ENCODE measurements at regions not wholly inside any gene's neighbourhood (a gene's known extent, or its start where the extent isn't known, plus 50 kb on each side); places are given as distances from the start of the nearest gene placed in this dataset.
A peak's percentile ranks its signal among the peaks of the same experiment; 100 is the strongest.

- H3K36me3 Mint-ChIP-seq = peaks cover 4% of the 10 kb centered on the region
- DNase-seq (ENCODE audit: extremely low spot score, unreplicated experiment) = no peak
- no peak overlapping the region for H3K27ac Mint-ChIP-seq
- TF ChIP-seq, protein P1, sequence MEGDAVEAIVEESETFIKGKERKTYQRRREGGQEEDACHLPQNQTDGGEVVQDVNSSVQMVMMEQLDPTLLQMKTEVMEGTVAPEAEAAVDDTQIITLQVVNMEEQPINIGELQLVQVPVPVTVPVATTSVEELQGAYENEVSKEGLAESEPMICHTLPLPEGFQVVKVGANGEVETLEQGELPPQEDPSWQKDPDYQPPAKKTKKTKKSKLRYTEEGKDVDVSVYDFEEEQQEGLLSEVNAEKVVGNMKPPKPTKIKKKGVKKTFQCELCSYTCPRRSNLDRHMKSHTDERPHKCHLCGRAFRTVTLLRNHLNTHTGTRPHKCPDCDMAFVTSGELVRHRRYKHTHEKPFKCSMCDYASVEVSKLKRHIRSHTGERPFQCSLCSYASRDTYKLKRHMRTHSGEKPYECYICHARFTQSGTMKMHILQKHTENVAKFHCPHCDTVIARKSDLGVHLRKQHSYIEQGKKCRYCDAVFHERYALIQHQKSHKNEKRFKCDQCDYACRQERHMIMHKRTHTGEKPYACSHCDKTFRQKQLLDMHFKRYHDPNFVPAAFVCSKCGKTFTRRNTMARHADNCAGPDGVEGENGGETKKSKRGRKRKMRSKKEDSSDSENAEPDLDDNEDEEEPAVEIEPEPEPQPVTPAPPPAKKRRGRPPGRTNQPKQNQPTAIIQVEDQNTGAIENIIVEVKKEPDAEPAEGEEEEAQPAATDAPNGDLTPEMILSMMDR (conservative IDR thresholded peaks at IDR 0.05) = no peak
- no peak overlapping the region for H3K4me3 Mint-ChIP-seq
- peaks cover 6% of the 10 kb centered on the region for H3K9me3 Mint-ChIP-seq
- H3K4me1 Mint-ChIP-seq (ENCODE audit: unreplicated experiment) = peaks cover 28% of the 10 kb centered on the region
- no peaks in the 10 kb centered on the region for H3K27me3 Mint-ChIP-seq
Measured at GRCh38 chr6:51511081-51511480, 576.3 kb downstream of the PKHD1 start.

DNA sequence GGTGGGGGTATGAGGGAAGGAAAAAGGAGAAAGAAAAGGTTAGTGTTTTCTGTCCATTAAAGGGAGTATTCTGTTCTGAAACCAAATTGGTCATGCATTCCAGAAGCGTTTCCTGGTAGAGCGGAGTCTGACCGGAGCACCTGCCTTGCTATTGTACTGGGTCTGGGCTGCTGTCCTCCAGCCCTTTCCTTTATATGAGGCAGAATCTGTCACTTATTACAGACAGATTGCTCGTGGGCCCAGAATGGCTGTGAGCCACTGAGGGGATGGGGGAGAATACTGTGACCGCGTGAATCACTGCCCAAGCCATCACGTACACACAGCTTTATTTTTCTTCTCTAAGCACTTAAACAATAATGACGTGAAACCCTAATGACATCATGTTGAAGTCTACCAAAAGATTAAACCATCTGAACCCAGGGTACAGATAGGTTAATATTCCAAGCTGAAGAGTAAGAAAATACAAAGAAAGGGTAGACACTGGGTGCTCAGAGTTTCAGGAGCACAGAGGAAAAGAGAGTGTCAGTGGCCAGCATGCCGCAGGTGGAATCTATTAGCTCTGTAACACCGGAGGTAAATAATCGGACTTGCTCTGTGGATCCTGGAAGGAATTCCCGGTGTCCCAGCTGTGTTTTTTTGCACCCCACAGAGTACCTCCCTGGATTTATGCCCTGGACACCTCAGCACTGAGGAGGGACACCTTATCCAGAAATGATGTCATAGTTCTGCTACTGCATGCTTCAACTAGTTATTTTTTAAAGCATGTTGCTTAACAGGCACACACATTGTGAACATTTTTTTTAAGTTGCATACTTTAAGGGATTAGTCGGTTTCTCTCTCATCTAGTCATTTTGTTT is 573.3 kb downstream of the PKHD1 start:
- peaks cover 28% of the 10 kb centered on the region for H3K4me1 Mint-ChIP-seq (ENCODE audit: unreplicated experiment)
- peaks cover 8% of the 10 kb centered on the region for H3K9me3 Mint-ChIP-seq
- DNase-seq (ENCODE audit: extremely low spot score, unreplicated experiment) = no peak
- H3K36me3 Mint-ChIP-seq = no peaks in the 10 kb centered on the region
- no peaks in the 10 kb centered on the region for H3K27me3 Mint-ChIP-seq
- TF ChIP-seq, protein P1 (conservative IDR thresholded peaks at IDR 0.05) = no peak
- peak overlapping the region; percentile 76 for H3K4me3 Mint-ChIP-seq
- H3K27ac Mint-ChIP-seq = peak overlapping the region; percentile 98

DNA sequence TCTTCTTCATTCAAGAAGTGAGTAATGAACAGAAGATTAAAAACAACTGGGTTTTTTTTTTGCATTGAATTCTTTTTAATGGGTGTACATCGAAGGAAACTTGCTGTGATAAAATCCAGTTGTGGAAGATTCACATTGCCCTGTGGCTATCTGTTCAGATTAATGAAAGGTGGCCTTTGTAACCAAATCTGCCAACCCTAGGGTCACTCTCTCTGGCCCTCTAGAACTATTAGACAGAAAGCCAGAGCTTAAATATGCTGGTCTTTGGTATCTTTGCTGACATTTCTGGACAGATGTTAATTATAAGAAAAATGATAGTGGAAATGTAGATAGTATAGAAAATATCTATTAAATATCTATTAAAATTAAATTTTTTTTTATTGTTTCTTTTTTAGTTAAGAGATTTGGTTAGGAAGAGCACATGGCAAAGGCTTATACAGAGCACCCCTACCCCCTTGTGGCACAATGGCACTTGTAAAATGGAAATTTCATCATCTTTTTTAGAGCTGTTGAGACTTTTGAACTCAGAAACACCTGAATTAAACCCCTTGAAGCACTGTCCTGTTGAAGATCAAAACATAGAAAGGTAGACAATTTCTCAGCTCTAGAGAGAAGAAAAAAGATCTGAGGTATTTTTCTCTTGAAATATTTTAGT is 572.5 kb downstream of the PKHD1 start:
- peak overlapping the region; percentile 98 for H3K27ac Mint-ChIP-seq
- TF ChIP-seq, protein P1 (conservative IDR thresholded peaks at IDR 0.05) = peak; percentile 66
- H3K36me3 Mint-ChIP-seq = no peaks in the 10 kb centered on the region
- no peak for DNase-seq (ENCODE audit: extremely low spot score, unreplicated experiment)
- peaks cover 28% of the 10 kb centered on the region for H3K4me1 Mint-ChIP-seq (ENCODE audit: unreplicated experiment)
- H3K27me3 Mint-ChIP-seq = no peaks in the 10 kb centered on the region
- H3K9me3 Mint-ChIP-seq = peaks cover 8% of the 10 kb centered on the region
- peak overlapping the region; percentile 76 for H3K4me3 Mint-ChIP-seq

GRCh38 chr6:51526049-51526448 is 561.4 kb downstream of the PKHD1 start:
- no peaks in the 10 kb centered on the region for H3K27me3 Mint-ChIP-seq
- peaks cover 12% of the 10 kb centered on the region for H3K9me3 Mint-ChIP-seq
- TF ChIP-seq, protein P1 (conservative IDR thresholded peaks at IDR 0.05) = no peak
- H3K4me1 Mint-ChIP-seq (ENCODE audit: unreplicated experiment) = no peaks in the 10 kb centered on the region
- no peaks in the 10 kb centered on the region for H3K36me3 Mint-ChIP-seq
- H3K27ac Mint-ChIP-seq = no peak overlapping the region
- no peak overlapping the region for H3K4me3 Mint-ChIP-seq
- DNase-seq (ENCODE audit: extremely low spot score, unreplicated experiment) = no peak

GRCh38 chr6:51526922-51527321 is 560.5 kb downstream of the PKHD1 start:
- H3K4me1 Mint-ChIP-seq (ENCODE audit: unreplicated experiment) = no peaks in the 10 kb centered on the region
- TF ChIP-seq, protein P1 (conservative IDR thresholded peaks at IDR 0.05) = no peak
- H3K4me3 Mint-ChIP-seq = no peak overlapping the region
- no peak overlapping the region for H3K27ac Mint-ChIP-seq
- no peaks in the 10 kb centered on the region for H3K36me3 Mint-ChIP-seq
- no peaks in the 10 kb centered on the region for H3K27me3 Mint-ChIP-seq
- H3K9me3 Mint-ChIP-seq = peaks cover 12% of the 10 kb centered on the region
- no peak for DNase-seq (ENCODE audit: extremely low spot score, unreplicated experiment)
